ENCODE measurements at regions not wholly inside any gene's neighbourhood (a gene's known extent, or its start where the extent isn't known, plus 50 kb on each side); places are given as distances from the start of the nearest gene placed in this dataset.

- Histone ChIP-seq H3K4me3 (no peak overlapping the region), H3K27me3 (no peaks in the 10 kb centered on the region), H3K36me3 (no peaks in the 10 kb centered on the region), H3K27ac (no peak overlapping the region), H3K9me3 (no peaks in the 10 kb centered on the region), H3K4me1 (no peaks in the 10 kb centered on the region)
- in situ Hi-C loops (cut with MboI; ENCODE audit: low pct_ligation_motif_present in 1 of 4, low pct_unique_long_range_greater_than_20kb in 1 of 4, low sequenced_read_pairs in 3 of 4) = loop anchor here in 3 of 4 donors (10.0 to 25.0 kb wide), 4 partner anchors 408 to 909 kb away; partner anchors contain the start of gene CDK20 (in 2 of the 3)
- TF ChIP-seq POLR2AphosphoS5 (IDR thresholded peaks at IDR 0.05) (no peak), POLR2A (IDR thresholded peaks at IDR 0.05) (no peak), EP300 (IDR thresholded peaks at IDR 0.05; ENCODE audit: low read depth) (no peak)
- TF ChIP-seq, protein P1, sequence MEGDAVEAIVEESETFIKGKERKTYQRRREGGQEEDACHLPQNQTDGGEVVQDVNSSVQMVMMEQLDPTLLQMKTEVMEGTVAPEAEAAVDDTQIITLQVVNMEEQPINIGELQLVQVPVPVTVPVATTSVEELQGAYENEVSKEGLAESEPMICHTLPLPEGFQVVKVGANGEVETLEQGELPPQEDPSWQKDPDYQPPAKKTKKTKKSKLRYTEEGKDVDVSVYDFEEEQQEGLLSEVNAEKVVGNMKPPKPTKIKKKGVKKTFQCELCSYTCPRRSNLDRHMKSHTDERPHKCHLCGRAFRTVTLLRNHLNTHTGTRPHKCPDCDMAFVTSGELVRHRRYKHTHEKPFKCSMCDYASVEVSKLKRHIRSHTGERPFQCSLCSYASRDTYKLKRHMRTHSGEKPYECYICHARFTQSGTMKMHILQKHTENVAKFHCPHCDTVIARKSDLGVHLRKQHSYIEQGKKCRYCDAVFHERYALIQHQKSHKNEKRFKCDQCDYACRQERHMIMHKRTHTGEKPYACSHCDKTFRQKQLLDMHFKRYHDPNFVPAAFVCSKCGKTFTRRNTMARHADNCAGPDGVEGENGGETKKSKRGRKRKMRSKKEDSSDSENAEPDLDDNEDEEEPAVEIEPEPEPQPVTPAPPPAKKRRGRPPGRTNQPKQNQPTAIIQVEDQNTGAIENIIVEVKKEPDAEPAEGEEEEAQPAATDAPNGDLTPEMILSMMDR (IDR thresholded peaks at IDR 0.05) = no peak
- 56 to 63% methylated on average over 4 to 5 of the region's 5 CpGs for WGBS, 2 donors (ENCODE audit: low coverage in 1 of 2)
- intact Hi-C loops (cut with DNase I; ENCODE audit: low total_unique reads) = no loop called here
- no peak for DNase-seq
These were observed 61.4 kb downstream of the NXNL2 start for GRCh38 chr9:88596376-88596775.

DNA sequence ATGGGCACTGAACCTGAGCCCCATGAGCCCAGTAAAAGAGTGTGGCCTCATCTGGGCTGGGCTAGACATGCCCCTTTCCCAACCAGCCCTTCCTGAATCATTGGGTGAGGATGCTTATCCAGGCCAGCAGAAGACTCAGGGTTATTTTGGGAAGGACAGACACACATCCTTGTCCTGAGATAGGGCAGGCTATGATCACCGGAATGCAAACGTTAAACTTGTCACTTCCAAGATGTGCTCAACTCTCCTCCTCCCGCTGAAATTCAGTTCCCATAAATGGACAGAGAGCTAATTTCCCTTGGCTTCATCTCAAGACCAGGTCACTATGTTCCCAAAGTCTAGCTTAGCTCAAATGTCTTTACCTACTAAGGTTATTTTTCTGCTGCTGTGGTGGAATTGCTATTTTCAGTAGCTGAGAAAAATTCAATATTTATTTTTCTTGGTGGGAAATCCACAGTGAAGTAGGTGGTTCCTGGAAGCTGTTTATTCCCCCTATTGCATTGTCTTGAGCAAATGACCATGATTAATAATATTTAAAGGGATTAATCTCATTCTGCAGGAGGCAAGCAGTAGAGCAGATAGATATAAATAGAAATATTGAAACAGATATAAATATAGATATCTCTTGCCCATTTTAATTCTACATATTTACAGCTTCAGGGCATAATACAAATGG is 70.0 kb downstream of the NXNL2 start:
- in situ Hi-C loops (cut with MboI; ENCODE audit: low pct_ligation_motif_present in 1 of 4, low pct_unique_long_range_greater_than_20kb in 1 of 4, low sequenced_read_pairs in 3 of 4) (no loop called here), intact Hi-C loops (cut with DNase I; ENCODE audit: low total_unique reads) (no loop called here)
- TF ChIP-seq, protein P1 (IDR thresholded peaks at IDR 0.05) = no peak
- TF ChIP-seq POLR2AphosphoS5 (IDR thresholded peaks at IDR 0.05) (peak; percentile 21 to 58 (median 35)), POLR2A (IDR thresholded peaks at IDR 0.05) (no peak), EP300 (IDR thresholded peaks at IDR 0.05; ENCODE audit: low read depth) (peak; percentile 92)
- H3K36me3 ChIP-seq = no peaks in the 10 kb centered on the region
- H3K4me3 ChIP-seq = no peak overlapping the region
- H3K27me3 ChIP-seq = no peaks in the 10 kb centered on the region
- peaks cover 0 to 7% (median 3%) of the 10 kb centered on the region in 4 donors for H3K4me1 ChIP-seq
- WGBS, 2 donors (ENCODE audit: low coverage in 1 of 2) = 72% methylated on average over 3 of the region's 3 CpGs; no CpG with 5 or more reads in 1 of the 2 donors
- H3K27ac ChIP-seq = peak overlapping the region; percentile 49 to 64 (median 56)
- H3K9me3 ChIP-seq = no peaks in the 10 kb centered on the region
- DNase-seq = no peak

DNA sequence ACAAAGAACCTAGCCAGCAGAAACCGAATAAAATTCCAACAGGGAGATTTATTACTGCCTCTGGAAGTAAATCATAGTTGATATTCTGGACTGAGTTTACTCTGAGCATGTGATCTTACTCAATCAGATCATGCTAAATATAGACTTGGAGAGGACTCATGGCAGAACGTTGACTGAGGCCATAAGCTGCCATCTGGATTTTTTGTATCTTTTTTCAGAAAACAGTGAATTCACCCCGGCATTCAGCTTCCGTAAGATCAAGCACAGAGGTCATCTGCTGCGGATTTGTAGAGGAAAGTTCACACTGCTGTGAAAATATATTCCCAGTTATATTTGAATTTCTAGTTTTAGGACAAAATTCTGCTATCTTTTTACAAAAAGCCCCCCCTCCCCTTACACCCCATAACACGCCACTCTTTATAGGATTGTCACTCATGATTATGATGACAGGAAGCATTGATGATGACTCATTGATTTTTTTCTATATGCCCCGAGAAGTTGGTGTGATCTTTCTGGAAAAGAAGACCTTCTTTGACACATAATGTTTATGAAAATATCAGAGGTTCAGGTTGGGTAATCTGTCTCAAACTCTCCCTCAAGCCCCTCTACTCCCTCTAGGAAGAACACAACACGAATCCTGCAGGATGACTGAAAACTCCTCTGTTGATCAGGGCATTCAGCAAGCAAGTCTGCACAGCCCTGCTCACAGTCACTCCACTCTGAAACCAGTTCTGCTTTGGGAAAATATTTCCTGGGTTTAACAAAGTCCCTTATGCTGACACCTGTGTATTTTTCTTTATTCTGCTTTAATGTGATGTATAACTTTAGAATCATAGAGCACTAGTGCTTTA is 70.8 kb downstream of the NXNL2 start:
- TF ChIP-seq, protein P1 (IDR thresholded peaks at IDR 0.05) = no peak
- TF ChIP-seq POLR2AphosphoS5 (IDR thresholded peaks at IDR 0.05) (peak in 2 of 3 donors; percentile 49 to 65), EP300 (IDR thresholded peaks at IDR 0.05; ENCODE audit: low read depth) (no peak)
- WGBS, 2 donors (ENCODE audit: low coverage in 1 of 2) = 24 to 38% methylated on average over 8 of the region's 8 CpGs
- H3K4me3 ChIP-seq = no peak overlapping the region
- intact Hi-C loops (cut with DNase I; ENCODE audit: low total_unique reads) = no loop called here
- no peaks in the 10 kb centered on the region for H3K9me3 ChIP-seq
- no peaks in the 10 kb centered on the region for H3K36me3 ChIP-seq
- H3K27me3 ChIP-seq = no peaks in the 10 kb centered on the region
- in situ Hi-C loops (cut with MboI; ENCODE audit: low pct_ligation_motif_present in 1 of 4, low pct_unique_long_range_greater_than_20kb in 1 of 4, low sequenced_read_pairs in 3 of 4) = no loop called here
- DNase-seq = no peak
- peaks cover 0 to 7% (median 3%) of the 10 kb centered on the region in 4 donors for H3K4me1 ChIP-seq
- peak overlapping the region; percentile 46 to 64 (median 54) for H3K27ac ChIP-seq

- Histone ChIP-seq H3K36me3 (no peaks in the 10 kb centered on the region), H3K4me3 (no peak overlapping the region), H3K27me3 (no peaks in the 10 kb centered on the region), H3K9me3 (peaks cover 7 to 22% of the 10 kb centered on the region in 2 donors), H3K27ac (no peak overlapping the region), H3K4me1 (no peaks in the 10 kb centered on the region)
- in situ Hi-C loops (cut with MboI; ENCODE audit: low pct_ligation_motif_present in 1 of 4, low pct_unique_long_range_greater_than_20kb in 1 of 4, low sequenced_read_pairs in 3 of 4) (no loop called here), intact Hi-C loops (cut with DNase I; ENCODE audit: low total_unique reads) (no loop called here)
- DNase-seq = no peak
- TF ChIP-seq EP300 (IDR thresholded peaks at IDR 0.05; ENCODE audit: low read depth) = no peak
- TF ChIP-seq, protein P1 (IDR thresholded peaks at IDR 0.05) = no peak
- TF ChIP-seq POLR2AphosphoS5 (IDR thresholded peaks at IDR 0.05) = no peak
- TF ChIP-seq POLR2A (IDR thresholded peaks at IDR 0.05) = no peak
- WGBS, 2 donors (ENCODE audit: low coverage in 1 of 2) = 92 to 97% methylated on average over 3 of the region's 3 CpGs
These were observed 79.4 kb downstream of the NXNL2 start for GRCh38 chr9:88614359-88614758.

Data from transverse colon (tissue), 4 donors.